Glutamatergic neuron (in vitro differentiated cells): ENCODE measurements at regions not wholly inside any gene's neighbourhood (a gene's known extent, or its start where the extent isn't known, plus 50 kb on each side); places are given as distances from the start of the nearest gene placed in this dataset.

ENCODE experiments used
- DNase-seq: peaks from one replicate; pipeline ENCODE4 v3.0.0; 2022
- H3K27ac Mint-ChIP-seq: one replicate; pipeline ENCODE4 v1.8.0; 2020; ENCODE audit warnings: mild to moderate bottlenecking, mixed read lengths, inconsistent platforms; ENCODE audit not compliant: unreplicated experiment
- H3K27me3 Mint-ChIP-seq: one replicate; pipeline ENCODE4 v1.8.0; 2020; ENCODE audit warnings: mild to moderate bottlenecking, moderate library complexity, mixed read lengths, inconsistent platforms; ENCODE audit not compliant: unreplicated experiment
- H3K36me3 Mint-ChIP-seq: one replicate; pipeline ENCODE4 v1.8.0; 2020; ENCODE audit warnings: mild to moderate bottlenecking, mixed read lengths, inconsistent platforms; ENCODE audit not compliant: unreplicated experiment
- H3K4me1 Mint-ChIP-seq: one replicate; pipeline ENCODE4 v1.8.0; 2020; ENCODE audit warnings: mild to moderate bottlenecking, low read depth, mixed read lengths, inconsistent platforms; ENCODE audit not compliant: unreplicated experiment
- H3K4me3 Mint-ChIP-seq: one replicate; pipeline ENCODE4 v1.8.0; 2020; ENCODE audit warnings: mild to moderate bottlenecking, mixed read lengths, inconsistent platforms; ENCODE audit not compliant: unreplicated experiment
- H3K9me3 Mint-ChIP-seq: one replicate; pipeline ENCODE4 v1.8.0; 2020; ENCODE audit warnings: mild to moderate bottlenecking, moderate library complexity, mixed read lengths, inconsistent platforms; ENCODE audit not compliant: unreplicated experiment
- TF ChIP-seq, protein P1 (sequence below): fragments of 200-600 bp; sonication (generic); IDR thresholded peaks from one replicate; pipeline ENCODE4 v1.5.0; 2021; ENCODE audit not compliant: partially characterized antibody, unreplicated experiment

DNA sequence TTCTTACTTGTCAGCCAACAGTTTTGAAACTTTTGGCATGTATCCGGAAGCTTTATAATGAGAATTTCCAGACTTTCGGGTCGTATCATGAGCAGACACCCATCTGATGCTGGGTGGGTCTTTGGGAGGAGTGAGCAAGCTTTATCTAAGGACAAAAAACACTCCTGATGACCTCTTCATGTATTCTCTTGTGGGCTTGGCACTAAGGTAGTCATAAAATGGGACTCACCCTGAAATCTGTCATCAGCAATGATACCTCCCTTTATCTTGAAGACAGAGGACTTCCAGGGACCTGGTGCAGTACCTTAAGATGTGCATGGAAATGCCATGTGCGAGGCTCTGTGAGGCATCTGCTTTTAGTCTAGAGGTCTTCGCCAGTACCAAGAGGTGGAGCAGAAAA is 346.3 kb upstream of the PPARGC1A start:
- Mint-ChIP-seq H3K36me3 (no peaks in the 10 kb centered on the region), H3K27me3 (no peaks in the 10 kb centered on the region), H3K4me3 (no peak overlapping the region), H3K27ac (no peak overlapping the region), H3K4me1 (no peaks in the 10 kb centered on the region), H3K9me3 (peaks cover 2% of the 10 kb centered on the region)
- TF ChIP-seq, protein P1, sequence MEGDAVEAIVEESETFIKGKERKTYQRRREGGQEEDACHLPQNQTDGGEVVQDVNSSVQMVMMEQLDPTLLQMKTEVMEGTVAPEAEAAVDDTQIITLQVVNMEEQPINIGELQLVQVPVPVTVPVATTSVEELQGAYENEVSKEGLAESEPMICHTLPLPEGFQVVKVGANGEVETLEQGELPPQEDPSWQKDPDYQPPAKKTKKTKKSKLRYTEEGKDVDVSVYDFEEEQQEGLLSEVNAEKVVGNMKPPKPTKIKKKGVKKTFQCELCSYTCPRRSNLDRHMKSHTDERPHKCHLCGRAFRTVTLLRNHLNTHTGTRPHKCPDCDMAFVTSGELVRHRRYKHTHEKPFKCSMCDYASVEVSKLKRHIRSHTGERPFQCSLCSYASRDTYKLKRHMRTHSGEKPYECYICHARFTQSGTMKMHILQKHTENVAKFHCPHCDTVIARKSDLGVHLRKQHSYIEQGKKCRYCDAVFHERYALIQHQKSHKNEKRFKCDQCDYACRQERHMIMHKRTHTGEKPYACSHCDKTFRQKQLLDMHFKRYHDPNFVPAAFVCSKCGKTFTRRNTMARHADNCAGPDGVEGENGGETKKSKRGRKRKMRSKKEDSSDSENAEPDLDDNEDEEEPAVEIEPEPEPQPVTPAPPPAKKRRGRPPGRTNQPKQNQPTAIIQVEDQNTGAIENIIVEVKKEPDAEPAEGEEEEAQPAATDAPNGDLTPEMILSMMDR, result no peak
- no peak for DNase-seq

DNA sequence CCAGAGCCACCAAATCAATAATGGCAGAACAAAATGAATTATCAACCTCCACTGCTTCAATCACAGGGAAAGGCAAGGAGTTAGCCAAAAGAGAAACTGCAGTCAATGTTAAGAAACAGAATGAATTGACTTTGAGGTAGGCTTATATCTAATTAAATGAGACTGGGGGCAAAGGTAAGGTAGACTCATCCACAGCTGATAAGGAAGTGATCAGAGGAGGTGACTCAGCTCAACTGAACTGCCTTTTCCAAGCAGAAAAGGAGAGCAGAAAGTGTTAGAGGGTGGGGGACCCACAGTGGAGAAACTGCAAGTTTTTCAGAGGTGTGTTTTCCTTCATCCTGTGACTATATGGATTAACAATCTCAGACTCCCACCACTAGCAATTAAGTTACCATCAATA is 345.8 kb upstream of the PPARGC1A start:
- no peak overlapping the region for H3K4me3 Mint-ChIP-seq
- H3K27me3 Mint-ChIP-seq, result no peaks in the 10 kb centered on the region
- TF ChIP-seq, protein P1, result no peak
- DNase-seq, result no peak
- H3K27ac Mint-ChIP-seq, result no peak overlapping the region
- peaks cover 2% of the 10 kb centered on the region for H3K9me3 Mint-ChIP-seq
- no peaks in the 10 kb centered on the region for H3K4me1 Mint-ChIP-seq
- H3K36me3 Mint-ChIP-seq, result no peaks in the 10 kb centered on the region

DNA sequence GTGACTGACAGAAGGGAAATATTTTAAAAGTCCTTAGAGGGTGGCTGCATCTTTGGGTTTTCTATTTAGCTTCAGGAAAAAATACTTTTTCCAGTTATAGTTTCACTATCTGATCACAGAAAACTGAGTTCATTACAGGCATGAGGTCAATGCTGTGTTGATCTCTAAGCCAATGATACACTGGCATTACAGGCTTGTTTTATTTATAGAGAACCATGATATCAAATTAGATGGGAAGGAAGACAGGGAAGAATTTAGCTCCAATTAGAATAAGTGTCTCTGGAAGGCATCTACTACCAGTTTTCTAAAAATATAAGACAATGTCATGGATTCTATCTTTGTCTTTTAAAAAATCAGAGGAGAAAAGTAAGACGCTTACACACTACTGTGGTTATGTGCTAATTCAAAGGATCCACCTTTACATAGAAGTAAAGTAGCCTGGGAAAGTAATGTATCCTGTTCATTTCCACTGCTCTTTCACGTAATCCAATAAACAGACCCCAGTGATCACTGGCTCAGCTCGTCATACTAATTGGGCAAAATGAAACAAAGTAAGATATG is 344.5 kb upstream of the PPARGC1A start:
- no peak overlapping the region for H3K4me3 Mint-ChIP-seq
- H3K27me3 Mint-ChIP-seq, result no peaks in the 10 kb centered on the region
- H3K36me3 Mint-ChIP-seq, result no peaks in the 10 kb centered on the region
- H3K27ac Mint-ChIP-seq, result no peak overlapping the region
- peaks cover 2% of the 10 kb centered on the region for H3K9me3 Mint-ChIP-seq
- H3K4me1 Mint-ChIP-seq, result no peaks in the 10 kb centered on the region
- TF ChIP-seq, protein P1, result no peak
- no peak for DNase-seq

DNA sequence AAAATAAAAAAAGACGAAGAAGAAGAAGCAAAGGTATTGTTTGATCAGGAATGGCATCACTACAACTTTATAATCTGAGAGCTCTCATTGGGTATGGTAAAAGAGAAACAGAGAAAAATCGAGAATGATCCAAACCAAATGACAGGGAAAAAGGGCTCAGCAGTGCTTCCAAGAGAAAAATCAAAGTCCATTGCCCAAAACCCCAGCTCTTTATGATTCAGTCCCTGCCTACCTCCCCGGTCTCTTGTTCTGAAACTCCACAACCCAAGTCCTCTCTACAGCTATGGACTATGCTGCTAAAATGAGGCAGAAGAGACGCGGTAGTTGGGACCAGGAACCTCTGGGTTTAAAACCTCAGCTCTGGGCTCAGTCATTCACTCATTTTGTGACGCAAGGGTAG is 341.1 kb upstream of the PPARGC1A start:
- no peaks in the 10 kb centered on the region for H3K36me3 Mint-ChIP-seq
- H3K4me3 Mint-ChIP-seq, result no peak overlapping the region
- TF ChIP-seq, protein P1, result no peak
- H3K27ac Mint-ChIP-seq, result no peak overlapping the region
- no peaks in the 10 kb centered on the region for H3K27me3 Mint-ChIP-seq
- DNase-seq, result no peak
- H3K4me1 Mint-ChIP-seq, result no peaks in the 10 kb centered on the region
- peaks cover 2% of the 10 kb centered on the region for H3K9me3 Mint-ChIP-seq

DNA sequence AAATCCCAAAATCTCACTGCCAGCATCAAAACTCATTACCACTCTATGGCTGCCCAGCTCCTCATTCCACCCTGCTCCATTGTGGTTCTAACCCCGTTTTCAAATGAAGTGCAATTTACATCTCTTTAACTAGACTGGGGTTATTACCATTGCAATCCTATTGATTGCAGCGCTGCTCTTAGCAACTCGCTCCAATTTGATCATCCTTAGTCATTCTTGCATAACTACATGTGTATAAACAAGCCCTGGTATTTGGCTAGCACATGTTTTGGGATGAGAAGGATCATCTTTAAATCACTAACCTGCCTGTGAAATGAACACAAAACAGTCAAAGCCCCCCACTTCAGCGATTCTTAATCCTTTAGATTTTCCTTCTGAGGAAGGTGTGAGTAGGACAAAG is 340.1 kb upstream of the PPARGC1A start:
- Mint-ChIP-seq H3K4me1 (no peaks in the 10 kb centered on the region), H3K36me3 (peaks cover 5% of the 10 kb centered on the region), H3K4me3 (no peak overlapping the region), H3K27me3 (peaks cover 2% of the 10 kb centered on the region), H3K9me3 (peaks cover 2% of the 10 kb centered on the region), H3K27ac (no peak overlapping the region)
- no peak for DNase-seq
- TF ChIP-seq, protein P1, result no peak
